ENCODE measurements at regions not wholly inside any gene's neighbourhood (a gene's known extent, or its start where the extent isn't known, plus 50 kb on each side); places are given as distances from the start of the nearest gene placed in this dataset.
"Not testable (repeated sequence)": the region's sequence is repeated elsewhere in the genome, so short reads cannot be mapped to it uniquely, and the experiment has no call there.

- no peak for DNase-seq
Observed at GRCh38 chr10:78327778-78328591, 294.3 kb downstream of the RPS24 start.

GRCh38 chr10:78328592-78329404, 295.1 kb downstream of the RPS24 start:
- no peak for DNase-seq

GRCh38 chr10:78330884-78331283, 297.2 kb downstream of the RPS24 start:
- DNase-seq: no peak

- no peak for DNase-seq
Observed at GRCh38 chr10:78331391-78331922, 297.8 kb downstream of the RPS24 start.

- no peak for DNase-seq
Observed at GRCh38 chr10:78332012-78332411, 298.3 kb downstream of the RPS24 start.

- DNase-seq: no peak
Observed at GRCh38 chr10:78332657-78333056, 299.0 kb downstream of the RPS24 start.

- DNase-seq: no peak
Observed at GRCh38 chr10:78333362-78334143, 299.9 kb downstream of the RPS24 start.

GRCh38 chr10:78335371-78335690, 301.7 kb downstream of the RPS24 start:
- DNase-seq: no peak

GRCh38 chr10:78335691-78336401, 302.2 kb downstream of the RPS24 start:
- DNase-seq: no peak

GRCh38 chr10:78336402-78336791, 302.7 kb downstream of the RPS24 start:
- DNase-seq: no peak

GRCh38 chr10:78337016-78337415, 303.4 kb downstream of the RPS24 start:
- DNase-seq: no peak

GRCh38 chr10:78337646-78338391, 304.2 kb downstream of the RPS24 start:
- no peak for DNase-seq

- DNase-seq: no peak
Observed at GRCh38 chr10:78338717-78339116, 305.1 kb downstream of the RPS24 start.

GRCh38 chr10:78339251-78339650, 305.6 kb downstream of the RPS24 start:
- DNase-seq: no peak

- no peak for DNase-seq
Observed at GRCh38 chr10:78341953-78342614, 308.4 kb downstream of the RPS24 start.

GRCh38 chr10:78342827-78343653, 309.4 kb downstream of the RPS24 start:
- DNase-seq: no peak

- DNase-seq: not testable (repeated sequence)
Observed at GRCh38 chr10:78344257-78344656, 310.6 kb downstream of the RPS24 start.

- not testable (repeated sequence) for DNase-seq
Observed at GRCh38 chr10:78345515-78345914, 311.9 kb downstream of the RPS24 start.

- no peak for DNase-seq
Observed at GRCh38 chr10:78346721-78347120, 313.1 kb downstream of the RPS24 start.

Data from activated CD4-positive, CD25-positive, alpha-beta regulatory T cell treated with anti-CD3 and anti-CD28 coated beads, Interleukin-2, amount 50 U/mL, for 72 hours (primary cell).